Heart left ventricle (tissue), 13 donors: ENCODE measurements at regions not wholly inside any gene's neighbourhood (a gene's known extent, or its start where the extent isn't known, plus 50 kb on each side); places are given as distances from the start of the nearest gene placed in this dataset.

ENCODE experiments used
- POLR2A ChIP-seq, 2 donors: fragments of 450-650 bp; IDR thresholded peaks; one replicate each; pipeline ENCODE4 v1.6.1; 2017; ENCODE audit warnings: antibody characterized with exemption in 2 of 2, mild to moderate bottlenecking in 2 of 2, moderate library complexity in 2 of 2
- TF ChIP-seq, protein P1 (sequence below), 12 donors: fragments of 200-600 bp; sonication (generic) in 4 of 12; IDR thresholded peaks; one replicate each; pipeline versions ENCODE4 v1.5.0 to v1.8.0; 2018 to 2022; ENCODE audit warnings: antibody characterized with exemption in 12 of 12, mild to moderate bottlenecking in 5 of 12
- donor health status: ischemic (EF 13 %, LVEDD 7.1; RV severe dilation, severe dysfunction).
- donor health status: DM: no; HTN: yes; CAD: no.
- donor health status: DM: no; HTN: no; CAD: no.
- donor health status: ischemic (EF 25% LVEDD 6.9; RV normal size, moderate dysfunction).
- donor health status: ischemic (EF 25% LVEDD 5.7; RV mildly dilated, moderate dysfunction).
- donor health status: ischemic (EF 35%, LVEDD 5.7; RV mildly dilated, moderate dysfunction).
- donor health status: nonischemic (EF 11% LVEDD 7.7; RV severe dilation, severe dysfunction).
- donor health status: DM: yes; HTN: yes; CAD: no.
- donor health status: PGD.
- donor health status: ischemic (EF 29% LVEDD 5.4; RV normal size, mild dysfunction).
- donor health status: nonischemic (EF 23%, LVEDD 6.1; RV moderate dilation, normal function).

DNA sequence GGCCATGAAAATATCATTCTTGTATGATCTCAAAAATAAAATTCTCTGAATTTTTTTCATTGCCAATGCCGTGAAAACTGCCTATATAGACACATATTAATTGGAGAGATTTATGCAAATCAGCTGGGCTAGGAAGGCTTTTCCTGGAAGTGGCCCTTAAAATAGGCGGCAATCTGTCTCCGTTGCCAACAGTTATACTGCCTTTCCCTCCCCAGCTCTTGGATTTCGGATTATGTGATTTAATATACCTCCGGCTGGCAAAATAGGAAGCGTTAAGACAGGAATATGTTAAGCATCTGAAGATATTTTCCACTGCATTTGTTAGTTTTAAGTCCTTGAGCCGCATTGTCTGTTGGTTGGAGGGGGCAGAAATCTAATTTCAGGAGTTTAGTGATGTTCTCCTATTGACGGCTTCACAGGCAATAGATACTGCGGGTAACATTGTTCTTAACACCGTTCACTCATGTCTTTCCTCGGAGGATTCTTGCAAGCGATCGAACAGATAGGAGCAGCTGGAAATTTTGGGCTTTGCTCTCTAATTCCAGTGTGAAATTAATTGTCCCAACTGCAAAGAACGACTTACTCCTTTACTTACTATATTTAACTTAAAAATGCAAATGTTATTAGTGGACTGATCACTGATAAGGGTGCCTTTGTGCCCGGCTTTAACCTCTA is 113.3 kb downstream of the LINC00237 start:
- TF ChIP-seq, protein P1, sequence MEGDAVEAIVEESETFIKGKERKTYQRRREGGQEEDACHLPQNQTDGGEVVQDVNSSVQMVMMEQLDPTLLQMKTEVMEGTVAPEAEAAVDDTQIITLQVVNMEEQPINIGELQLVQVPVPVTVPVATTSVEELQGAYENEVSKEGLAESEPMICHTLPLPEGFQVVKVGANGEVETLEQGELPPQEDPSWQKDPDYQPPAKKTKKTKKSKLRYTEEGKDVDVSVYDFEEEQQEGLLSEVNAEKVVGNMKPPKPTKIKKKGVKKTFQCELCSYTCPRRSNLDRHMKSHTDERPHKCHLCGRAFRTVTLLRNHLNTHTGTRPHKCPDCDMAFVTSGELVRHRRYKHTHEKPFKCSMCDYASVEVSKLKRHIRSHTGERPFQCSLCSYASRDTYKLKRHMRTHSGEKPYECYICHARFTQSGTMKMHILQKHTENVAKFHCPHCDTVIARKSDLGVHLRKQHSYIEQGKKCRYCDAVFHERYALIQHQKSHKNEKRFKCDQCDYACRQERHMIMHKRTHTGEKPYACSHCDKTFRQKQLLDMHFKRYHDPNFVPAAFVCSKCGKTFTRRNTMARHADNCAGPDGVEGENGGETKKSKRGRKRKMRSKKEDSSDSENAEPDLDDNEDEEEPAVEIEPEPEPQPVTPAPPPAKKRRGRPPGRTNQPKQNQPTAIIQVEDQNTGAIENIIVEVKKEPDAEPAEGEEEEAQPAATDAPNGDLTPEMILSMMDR (IDR thresholded peaks at IDR 0.05), result no peak
- no peak for TF ChIP-seq POLR2A (IDR thresholded peaks at IDR 0.05)
